ENCODE measurements at regions not wholly inside any gene's neighbourhood (a gene's known extent, or its start where the extent isn't known, plus 50 kb on each side); places are given as distances from the start of the nearest gene placed in this dataset.

- TF ChIP-seq, protein P1, sequence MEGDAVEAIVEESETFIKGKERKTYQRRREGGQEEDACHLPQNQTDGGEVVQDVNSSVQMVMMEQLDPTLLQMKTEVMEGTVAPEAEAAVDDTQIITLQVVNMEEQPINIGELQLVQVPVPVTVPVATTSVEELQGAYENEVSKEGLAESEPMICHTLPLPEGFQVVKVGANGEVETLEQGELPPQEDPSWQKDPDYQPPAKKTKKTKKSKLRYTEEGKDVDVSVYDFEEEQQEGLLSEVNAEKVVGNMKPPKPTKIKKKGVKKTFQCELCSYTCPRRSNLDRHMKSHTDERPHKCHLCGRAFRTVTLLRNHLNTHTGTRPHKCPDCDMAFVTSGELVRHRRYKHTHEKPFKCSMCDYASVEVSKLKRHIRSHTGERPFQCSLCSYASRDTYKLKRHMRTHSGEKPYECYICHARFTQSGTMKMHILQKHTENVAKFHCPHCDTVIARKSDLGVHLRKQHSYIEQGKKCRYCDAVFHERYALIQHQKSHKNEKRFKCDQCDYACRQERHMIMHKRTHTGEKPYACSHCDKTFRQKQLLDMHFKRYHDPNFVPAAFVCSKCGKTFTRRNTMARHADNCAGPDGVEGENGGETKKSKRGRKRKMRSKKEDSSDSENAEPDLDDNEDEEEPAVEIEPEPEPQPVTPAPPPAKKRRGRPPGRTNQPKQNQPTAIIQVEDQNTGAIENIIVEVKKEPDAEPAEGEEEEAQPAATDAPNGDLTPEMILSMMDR (IDR thresholded peaks at IDR 0.05; ENCODE audit: extremely low read depth, insufficient read depth, missing control alignments): no peak
- in situ Hi-C loops (cut with MboI; ENCODE audit: low pct_unique_long_range_greater_than_20kb, low sequenced_read_pairs, unreplicated experiment): no loop called here
- DNase-seq (ENCODE audit: low spot score): no peak
These were observed 878.4 kb upstream of the FRG1 start for GRCh38 chr4:189062047-189062820.

DNA sequence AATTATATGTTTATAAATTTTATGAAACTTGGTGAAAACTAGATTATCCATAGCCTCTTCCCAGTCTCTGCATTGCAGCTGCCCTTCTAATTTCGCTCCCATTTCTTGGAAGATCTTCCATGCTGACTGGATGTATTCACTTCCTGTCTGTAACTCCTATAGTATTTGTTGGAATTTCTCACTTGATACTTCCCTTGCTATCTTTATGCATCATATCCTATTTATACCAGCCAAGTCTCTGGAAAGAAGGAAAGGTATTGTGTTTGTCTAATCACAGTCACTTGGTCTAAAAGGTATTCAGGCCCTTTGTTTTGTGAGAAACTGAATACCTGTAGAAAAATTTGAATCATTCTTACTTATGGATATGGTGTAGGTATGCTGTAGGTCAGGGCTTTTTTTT, 870.9 kb upstream of the FRG1 start:
- DNase-seq (ENCODE audit: low spot score): no peak
- TF ChIP-seq, protein P1 (IDR thresholded peaks at IDR 0.05; ENCODE audit: extremely low read depth, insufficient read depth, missing control alignments): no peak
- in situ Hi-C loops (cut with MboI; ENCODE audit: low pct_unique_long_range_greater_than_20kb, low sequenced_read_pairs, unreplicated experiment): no loop called here

DNA sequence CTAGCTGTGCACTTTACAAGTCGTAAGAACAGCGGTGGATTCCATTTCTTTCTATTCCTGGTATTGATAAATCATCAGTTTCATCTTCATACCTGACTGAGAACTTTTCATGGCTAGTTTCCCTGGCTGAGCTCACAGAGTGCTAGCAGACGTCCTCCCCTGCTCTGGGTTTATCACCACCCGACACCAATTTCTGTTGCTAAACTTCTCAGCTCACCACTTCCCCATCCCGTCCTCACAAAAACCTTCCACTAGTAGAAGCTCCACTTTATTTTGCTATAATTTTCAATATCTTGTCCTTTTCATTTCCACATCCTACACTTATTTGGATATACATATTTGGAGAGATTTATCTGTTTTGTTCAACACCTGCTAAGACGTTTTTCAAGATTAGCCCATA, 869.4 kb upstream of the FRG1 start:
- TF ChIP-seq, protein P1 (IDR thresholded peaks at IDR 0.05; ENCODE audit: extremely low read depth, insufficient read depth, missing control alignments): no peak
- DNase-seq (ENCODE audit: low spot score): no peak
- in situ Hi-C loops (cut with MboI; ENCODE audit: low pct_unique_long_range_greater_than_20kb, low sequenced_read_pairs, unreplicated experiment): no loop called here

GRCh38 chr4:189073739-189074138, 866.9 kb upstream of the FRG1 start:
- DNase-seq (ENCODE audit: low spot score): no peak
- in situ Hi-C loops (cut with MboI; ENCODE audit: low pct_unique_long_range_greater_than_20kb, low sequenced_read_pairs, unreplicated experiment): no loop called here
- TF ChIP-seq, protein P1 (IDR thresholded peaks at IDR 0.05; ENCODE audit: extremely low read depth, insufficient read depth, missing control alignments): no peak

- in situ Hi-C loops (cut with MboI; ENCODE audit: low pct_unique_long_range_greater_than_20kb, low sequenced_read_pairs, unreplicated experiment): no loop called here
- DNase-seq (ENCODE audit: low spot score): no peak
- TF ChIP-seq, protein P1 (IDR thresholded peaks at IDR 0.05; ENCODE audit: extremely low read depth, insufficient read depth, missing control alignments): no peak
These were observed 858.8 kb upstream of the FRG1 start for GRCh38 chr4:189081826-189082225.

- in situ Hi-C loops (cut with MboI; ENCODE audit: low pct_unique_long_range_greater_than_20kb, low sequenced_read_pairs, unreplicated experiment): no loop called here
- TF ChIP-seq, protein P1 (IDR thresholded peaks at IDR 0.05; ENCODE audit: extremely low read depth, insufficient read depth, missing control alignments): no peak
- DNase-seq (ENCODE audit: low spot score): no peak
These were observed 856.9 kb upstream of the FRG1 start for GRCh38 chr4:189083769-189084168.
